ENCODE measurements at regions not wholly inside any gene's neighbourhood (a gene's known extent, or its start where the extent isn't known, plus 50 kb on each side); places are given as distances from the start of the nearest gene placed in this dataset.

GRCh38 chr12:61647566-61647965 lies 612.6 kb upstream of the USP15 start:
- Histone ChIP-seq H3K79me2 (ENCODE audit: control insufficient read depth, insufficient read depth, low read length) (no peaks in the 10 kb centered on the region), H3K9ac (ENCODE audit: control insufficient read depth, extremely low read depth, insufficient read depth, low read length) (no peak overlapping the region), H4K20me1 (ENCODE audit: control insufficient read depth, extremely low read depth, insufficient read depth, low read length) (no peaks in the 10 kb centered on the region), H3K4me1 (ENCODE audit: control insufficient read depth, extremely low read depth, insufficient read depth, low read length) (no peaks in the 10 kb centered on the region), H3K4me2 (ENCODE audit: control insufficient read depth, extremely low read depth, insufficient read depth, low read depth, low read length) (no peak overlapping the region), H3K27me3 (ENCODE audit: control insufficient read depth, extremely low read depth, insufficient read depth, low read length) (no peaks in the 10 kb centered on the region), H3K9me1 (ENCODE audit: control insufficient read depth, extremely low read depth, insufficient read depth, low read length) (no peaks in the 10 kb centered on the region), H3K27ac (ENCODE audit: control insufficient read depth, insufficient read depth, low read length) (no peak overlapping the region), H3K36me3 (ENCODE audit: control insufficient read depth in 2 of 2, extremely low read depth in 1 of 2, insufficient read depth in 2 of 2, low read length in 2 of 2) (no peaks in the 10 kb centered on the region), H2AFZ (ENCODE audit: control insufficient read depth, low read length) (no peak overlapping the region), H3K4me3 (ENCODE audit: control insufficient read depth in 2 of 3, extremely low read depth in 1 of 3, insufficient read depth in 2 of 3, low read depth in 1 of 3, low read length in 3 of 3) (no peak overlapping the region), H3K9me3 (ENCODE audit: control insufficient read depth, low read depth, low read length) (no peaks in the 10 kb centered on the region)
- DNase-seq (ENCODE audit: low read depth, low spot score) (no peak), FAIRE-seq (no peak)
- no peak for TF ChIP-seq EZH2 (IDR thresholded peaks at IDR 0.05; ENCODE audit: low read length)
- TF ChIP-seq, protein P1, sequence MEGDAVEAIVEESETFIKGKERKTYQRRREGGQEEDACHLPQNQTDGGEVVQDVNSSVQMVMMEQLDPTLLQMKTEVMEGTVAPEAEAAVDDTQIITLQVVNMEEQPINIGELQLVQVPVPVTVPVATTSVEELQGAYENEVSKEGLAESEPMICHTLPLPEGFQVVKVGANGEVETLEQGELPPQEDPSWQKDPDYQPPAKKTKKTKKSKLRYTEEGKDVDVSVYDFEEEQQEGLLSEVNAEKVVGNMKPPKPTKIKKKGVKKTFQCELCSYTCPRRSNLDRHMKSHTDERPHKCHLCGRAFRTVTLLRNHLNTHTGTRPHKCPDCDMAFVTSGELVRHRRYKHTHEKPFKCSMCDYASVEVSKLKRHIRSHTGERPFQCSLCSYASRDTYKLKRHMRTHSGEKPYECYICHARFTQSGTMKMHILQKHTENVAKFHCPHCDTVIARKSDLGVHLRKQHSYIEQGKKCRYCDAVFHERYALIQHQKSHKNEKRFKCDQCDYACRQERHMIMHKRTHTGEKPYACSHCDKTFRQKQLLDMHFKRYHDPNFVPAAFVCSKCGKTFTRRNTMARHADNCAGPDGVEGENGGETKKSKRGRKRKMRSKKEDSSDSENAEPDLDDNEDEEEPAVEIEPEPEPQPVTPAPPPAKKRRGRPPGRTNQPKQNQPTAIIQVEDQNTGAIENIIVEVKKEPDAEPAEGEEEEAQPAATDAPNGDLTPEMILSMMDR (optimal IDR thresholded peaks at IDR 0.05 in 1 of 3, IDR thresholded peaks at IDR 0.05 in 1 of 3, conservative IDR thresholded peaks at IDR 0.05 in 1 of 3; ENCODE audit: extremely low read depth in 1 of 3, insufficient read depth in 2 of 3, low read length in 3 of 3): no peak
- dilution Hi-C loops (cut with MboI; ENCODE audit: extremely low pct_ligation_motif_present, low sequenced_read_pairs): no loop called here

DNA sequence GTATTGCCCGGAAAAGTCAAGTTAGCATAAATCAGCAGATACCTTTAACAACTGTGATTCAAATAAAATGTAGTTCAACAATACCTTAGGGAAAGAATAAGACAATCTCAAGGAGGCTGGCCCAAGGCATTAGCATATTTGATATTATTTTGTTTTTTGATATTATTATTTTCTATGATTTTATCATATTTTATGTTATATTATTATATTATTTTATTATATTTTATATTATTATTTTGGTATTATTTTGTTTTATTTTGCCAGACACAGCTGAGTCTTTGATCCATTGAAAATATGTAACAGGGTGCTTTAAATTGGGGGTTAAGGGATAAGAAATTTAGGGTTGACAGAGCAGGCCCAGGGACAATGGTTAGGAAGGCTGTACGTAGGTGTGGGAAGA lies 607.9 kb upstream of the USP15 start:
- Histone ChIP-seq H3K9ac (ENCODE audit: control insufficient read depth, extremely low read depth, insufficient read depth, low read length) (no peak overlapping the region), H3K4me2 (ENCODE audit: control insufficient read depth, extremely low read depth, insufficient read depth, low read depth, low read length) (no peak overlapping the region), H3K9me3 (ENCODE audit: control insufficient read depth, low read depth, low read length) (no peaks in the 10 kb centered on the region), H3K9me1 (ENCODE audit: control insufficient read depth, extremely low read depth, insufficient read depth, low read length) (no peaks in the 10 kb centered on the region), H2AFZ (ENCODE audit: control insufficient read depth, low read length) (no peak overlapping the region), H3K36me3 (ENCODE audit: control insufficient read depth in 2 of 2, extremely low read depth in 1 of 2, insufficient read depth in 2 of 2, low read length in 2 of 2) (no peaks in the 10 kb centered on the region), H3K27ac (ENCODE audit: control insufficient read depth, insufficient read depth, low read length) (no peak overlapping the region), H4K20me1 (ENCODE audit: control insufficient read depth, extremely low read depth, insufficient read depth, low read length) (no peaks in the 10 kb centered on the region), H3K27me3 (ENCODE audit: control insufficient read depth, extremely low read depth, insufficient read depth, low read length) (no peaks in the 10 kb centered on the region), H3K4me1 (ENCODE audit: control insufficient read depth, extremely low read depth, insufficient read depth, low read length) (no peaks in the 10 kb centered on the region), H3K79me2 (ENCODE audit: control insufficient read depth, insufficient read depth, low read length) (no peaks in the 10 kb centered on the region), H3K4me3 (ENCODE audit: control insufficient read depth in 2 of 3, extremely low read depth in 1 of 3, insufficient read depth in 2 of 3, low read depth in 1 of 3, low read length in 3 of 3) (no peak overlapping the region)
- dilution Hi-C loops (cut with MboI; ENCODE audit: extremely low pct_ligation_motif_present, low sequenced_read_pairs): no loop called here
- no peak for TF ChIP-seq EZH2 (IDR thresholded peaks at IDR 0.05; ENCODE audit: low read length)
- TF ChIP-seq, protein P1 (optimal IDR thresholded peaks at IDR 0.05 in 1 of 3, IDR thresholded peaks at IDR 0.05 in 1 of 3, conservative IDR thresholded peaks at IDR 0.05 in 1 of 3; ENCODE audit: extremely low read depth in 1 of 3, insufficient read depth in 2 of 3, low read length in 3 of 3): no peak
- DNase-seq (ENCODE audit: low read depth, low spot score): no peak
- FAIRE-seq: no peak
